IMR-90 (cell line): ENCODE measurements at regions not wholly inside any gene's neighbourhood (a gene's known extent, or its start where the extent isn't known, plus 50 kb on each side); places are given as distances from the start of the nearest gene placed in this dataset.

Experiments
- ATAC-seq: fragments of 200-7000 bp; cut with Tn5 transposase; 2 replicates; pipeline ENCODE4 v1.9.1; 2020; ENCODE audit warnings: low read depth, mild to moderate bottlenecking, moderate library complexity
- BruUV-seq: library from RNA; stranded (reverse); fragments of 400-500 nt; replicated peaks from 2 replicates; lab custom pipeline; 2021; lab: Mats Ljungman, UMichigan
- CTCF ChIA-PET: fragments of 300-600 bp; formaldehyde crosslinking; extraction: SDS; loops from one replicate; lab custom pipeline; 2021; ENCODE audit warnings: antibody characterized with exemption; lab: Yijun Ruan, JAX
- POLR2A ChIA-PET: fragments of 300-600 bp; sonication (Branson Sonifier 250); formaldehyde crosslinking; loops from one replicate; lab custom pipeline; 2022; ENCODE audit warnings: antibody characterized with exemption; ENCODE audit not compliant: unreplicated experiment; lab: Charles Lee
- DNase-seq: peaks from one replicate; pipeline ENCODE4 v3.0.0; 2013
- H2AFZ ChIP-seq: replicated peaks from 2 replicates; pipeline ENCODE3; 2013; ENCODE audit warnings: low read length, mild to moderate bottlenecking; ENCODE audit not compliant: poor library complexity
- H2AK5ac ChIP-seq: 2 replicates; pipeline ENCODE4 v1.6.1; 2013; ENCODE audit warnings: low read depth, low read length, inconsistent platforms
- H2AK9ac ChIP-seq: replicated peaks from 2 replicates; pipeline ENCODE3; 2013; ENCODE audit warnings: mild to moderate bottlenecking, low read depth, low read length, moderate library complexity; ENCODE audit not compliant: poor library complexity
- H2BK120ac ChIP-seq: 2 replicates; pipeline ENCODE4 v1.6.1; 2013; ENCODE audit warnings: low read depth, low read length, inconsistent platforms
- H2BK15ac ChIP-seq: 3 replicates; pipeline ENCODE4 v1.6.1; 2013; ENCODE audit warnings: low read depth, low read length, inconsistent platforms
- H2BK20ac ChIP-seq: 2 replicates; pipeline ENCODE4 v1.6.1; 2013; ENCODE audit warnings: low read depth, mild to moderate bottlenecking, inconsistent platforms, low read length, moderate library complexity
- H2BK5ac ChIP-seq: 2 replicates; pipeline ENCODE4 v1.6.1; 2013; ENCODE audit warnings: mild to moderate bottlenecking, low read depth, low read length, inconsistent platforms; ENCODE audit not compliant: poor library complexity, severe bottlenecking
- H3K14ac ChIP-seq: replicated peaks from 2 replicates; pipeline ENCODE4 v1.6.1; 2013; ENCODE audit warnings: low read depth, low read length, inconsistent platforms
- H3K18ac ChIP-seq: 2 replicates; pipeline ENCODE4 v1.6.1; 2013; ENCODE audit warnings: low read depth, low read length, control low read depth
- H3K23ac ChIP-seq: 2 replicates; pipeline ENCODE4 v1.6.1; 2013; ENCODE audit warnings: low read depth, low read length, inconsistent platforms
- H3K27ac ChIP-seq: 2 replicates; pipeline ENCODE4 v1.5.1; 2013; ENCODE audit warnings: mild to moderate bottlenecking, control low read depth, low read length; ENCODE audit not compliant: insufficient read depth
- H3K27me3 ChIP-seq: 2 replicates; pipeline ENCODE4 v1.6.1; 2013; ENCODE audit warnings: low read length; ENCODE audit not compliant: control insufficient read depth, insufficient read depth
- H3K36me3 ChIP-seq: 2 replicates; pipeline ENCODE4 v1.6.1; 2013; ENCODE audit warnings: low read length, mixed read lengths; ENCODE audit not compliant: control insufficient read depth, insufficient read depth
- H3K4ac ChIP-seq: 2 replicates; pipeline ENCODE4 v1.6.1; 2013; ENCODE audit warnings: low read depth, low read length, inconsistent platforms
- H3K4me1 ChIP-seq: 2 replicates; pipeline ENCODE4 v1.6.1; 2013; ENCODE audit warnings: low read length, mixed read lengths; ENCODE audit not compliant: control insufficient read depth, insufficient read depth
- H3K4me2 ChIP-seq: 2 replicates; pipeline ENCODE4 v1.6.1; 2013; ENCODE audit warnings: low read depth, mild to moderate bottlenecking, control low read depth, low read length, moderate library complexity
- H3K4me3 ChIP-seq: 2 replicates; pipeline ENCODE4 v1.5.1; 2013; ENCODE audit warnings: low read depth, mild to moderate bottlenecking, control low read depth, low read length, moderate library complexity; ENCODE audit not compliant: insufficient read depth
- H3K56ac ChIP-seq: 2 replicates; pipeline ENCODE4 v1.6.1; 2013; ENCODE audit warnings: low read length, inconsistent platforms; ENCODE audit not compliant: insufficient read depth; ENCODE audit errors: extremely low read depth
- H3K79me1 ChIP-seq, 2 experiments: 2 replicates each; pipeline ENCODE4 v1.6.1; 2013; ENCODE audit warnings: low read length in 2 of 2, inconsistent platforms in 1 of 2, low read depth in 1 of 2
- H3K9ac ChIP-seq: 2 replicates; pipeline ENCODE4 v1.6.1; 2013; ENCODE audit warnings: low read depth, low read length, control low read depth
- H3K9me1 ChIP-seq: 2 replicates; pipeline ENCODE4 v1.6.1; 2013; ENCODE audit warnings: low read length, inconsistent platforms; ENCODE audit not compliant: insufficient read depth
- H3K9me3 ChIP-seq: 2 replicates; pipeline ENCODE4 v1.6.1; 2013; ENCODE audit warnings: low read length; ENCODE audit not compliant: control insufficient read depth, insufficient read depth
- H4K20me1 ChIP-seq: 2 replicates; pipeline ENCODE4 v1.6.1; 2013; ENCODE audit warnings: low read length, inconsistent platforms; ENCODE audit not compliant: insufficient read depth
- H4K5ac ChIP-seq: 2 replicates; pipeline ENCODE4 v1.6.1; 2013; ENCODE audit warnings: mild to moderate bottlenecking, low read depth, low read length, control low read depth
- H4K8ac ChIP-seq, 2 experiments: 2 replicates each; pipeline ENCODE4 v1.6.1; 2013; ENCODE audit warnings: low read depth in 2 of 2, low read length in 2 of 2, control low read depth in 1 of 2, inconsistent platforms in 1 of 2
- H4K91ac ChIP-seq: 2 replicates; pipeline ENCODE4 v1.6.1; 2013; ENCODE audit warnings: low read depth, low read length, inconsistent platforms; ENCODE audit not compliant: insufficient read depth
- BHLHE40 ChIP-seq: fragments of 150-350 bp; IDR thresholded peaks from 2 replicates; pipeline ENCODE4 v1.6.1; 2016; ENCODE audit warnings: mild to moderate bottlenecking, low read depth, low read length
- CEBPB ChIP-seq: IDR thresholded peaks from 2 replicates; pipeline ENCODE4 v1.6.1; 2012; ENCODE audit warnings: low read depth, low read length, improper control_type of control experiment
- CHD1 ChIP-seq: IDR thresholded peaks from 2 replicates; pipeline ENCODE4 v1.6.1; 2012; ENCODE audit warnings: low read depth, low read length, improper control_type of control experiment
- FOS ChIP-seq: fragments of 150-350 bp; IDR thresholded peaks from 2 replicates; pipeline ENCODE4 v1.6.1; 2016; ENCODE audit warnings: low read depth, low read length
- MAFK ChIP-seq: IDR thresholded peaks from 2 replicates; pipeline ENCODE4 v1.6.1; 2012; ENCODE audit warnings: low read depth, low read length, improper control_type of control experiment
- MAZ ChIP-seq: IDR thresholded peaks from 2 replicates; pipeline ENCODE4 v1.6.1; 2012; ENCODE audit warnings: low read depth, mild to moderate bottlenecking, low read length, improper control_type of control experiment, moderate library complexity, borderline replicate concordance
- MXI1 ChIP-seq: IDR thresholded peaks from 2 replicates; pipeline ENCODE4 v1.6.1; 2012; ENCODE audit warnings: low read depth, mild to moderate bottlenecking, low read length, moderate library complexity, borderline replicate concordance
- NFE2L2 ChIP-seq: fragments of 150-350 bp; IDR thresholded peaks from 2 replicates; pipeline ENCODE4 v1.6.1; 2016; ENCODE audit warnings: low read depth, mild to moderate bottlenecking, low read length
- POLR2A ChIP-seq: IDR thresholded peaks from 2 replicates; pipeline ENCODE4 v1.6.1; 2012; ENCODE audit warnings: mild to moderate bottlenecking, low read depth, low read length
- RAD21 ChIP-seq: IDR thresholded peaks from 2 replicates; pipeline ENCODE4 v1.6.1; 2012; ENCODE audit warnings: low read length, improper control_type of control experiment
- RCOR1 ChIP-seq: IDR thresholded peaks from 2 replicates; pipeline ENCODE4 v1.6.1; 2012; ENCODE audit warnings: mild to moderate bottlenecking, low read length, improper control_type of control experiment; ENCODE audit not compliant: insufficient replicate concordance
- RFX5 ChIP-seq: IDR thresholded peaks from 2 replicates; pipeline ENCODE4 v1.8.0; 2012; ENCODE audit warnings: low read depth, mild to moderate bottlenecking, low read length, moderate library complexity
- SMC3 ChIP-seq: fragments of 150-350 bp; IDR thresholded peaks from 2 replicates; pipeline ENCODE4 v1.6.1; 2016; ENCODE audit warnings: low read depth, mild to moderate bottlenecking, antibody characterized with exemption, low read length, moderate library complexity
- WGBS, 2 experiments: methylation state at CpG; one replicate each; pipeline versions ENCODE4 v1.1.5 to v1.1.7; 2013; ENCODE audit warnings: missing lambda C conversion rate in 2 of 2; ENCODE audit not compliant: insufficient read length in 1 of 2; ENCODE audit errors: extremely low coverage in 2 of 2; 5-methylcytosine and 5-hydroxymethylcytosine counted together
- dilution Hi-C: fragments of 300-500 bp; cut with HindIII; formaldehyde crosslinking; loops from one replicate; pipeline ENCODE4 v1.14.3; 2018; ENCODE audit warnings: low sequenced_read_pairs; ENCODE audit not compliant: unreplicated experiment
- in situ Hi-C: fragments of 300-500 bp; cut with MboI; formaldehyde crosslinking; loops from 3 replicates; pipeline ENCODE4 v1.14.3; 2019; ENCODE audit warnings: low sequenced_read_pairs, inconsistent platforms, mixed read lengths
- intact Hi-C: fragments of 100-400 bp; cut with micrococcal nuclease; formaldehyde crosslinking; loops from 2 replicates; pipeline ENCODE4 v1.10.0; 2022
- TF ChIP-seq, protein P1 (sequence below): fragments of 150-350 bp; IDR thresholded peaks from 2 replicates; pipeline ENCODE4 v1.6.1; 2016; ENCODE audit warnings: low read depth, mild to moderate bottlenecking, low read length, moderate library complexity, borderline replicate concordance
- TF ChIP-seq, protein P2 (sequence below): fragments of 150-350 bp; IDR thresholded peaks from 2 replicates; pipeline ENCODE4 v1.6.1; 2017; ENCODE audit warnings: mild to moderate bottlenecking, antibody characterized with exemption, low read length, low read depth

DNA sequence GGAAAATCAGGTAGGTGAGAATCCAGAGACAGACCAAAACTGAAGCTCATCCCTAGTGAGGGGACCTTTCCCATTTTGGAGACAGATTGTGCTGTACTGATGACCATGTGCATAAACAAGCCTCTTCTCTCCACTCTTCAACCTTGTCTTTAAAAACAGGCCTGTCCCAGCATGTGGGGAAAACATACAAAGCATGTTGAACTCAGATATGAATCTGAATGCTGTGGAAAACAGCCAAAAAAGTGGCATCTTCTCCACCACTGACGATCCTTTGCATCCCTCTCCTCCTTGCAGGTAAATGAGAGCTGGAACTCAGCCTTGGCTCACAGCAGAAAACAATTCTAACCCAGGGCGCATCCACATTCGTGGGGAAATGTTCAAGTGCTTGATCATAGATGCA lies 123.7 kb upstream of the FOXQ1 start:
- no peaks in the 10 kb centered on the region; the same call in none of the 2 replicates for H3K27me3 ChIP-seq
- no peak overlapping the region for H2BK120ac ChIP-seq
- H4K8ac ChIP-seq, result no peak overlapping the region
- 0 out of 2 replicates have a peak, but pooled peaks cover 2% of the 10 kb centered on the region for H3K9me1 ChIP-seq
- H3K4me3 ChIP-seq, result no peak overlapping the region
- H3K18ac ChIP-seq, result no peak overlapping the region
- H3K27ac ChIP-seq, result no peak overlapping the region
- no peak overlapping the region for H2AFZ ChIP-seq
- no peak for DNase-seq
- H3K36me3 ChIP-seq, result no peaks in the 10 kb centered on the region
- H3K79me1 ChIP-seq, result no peaks in the 10 kb centered on the region
- BruUV-seq, result no TSS peak
- no peaks in the 10 kb centered on the region for H4K20me1 ChIP-seq
- CTCF ChIA-PET, result no interaction called here
- no peak overlapping the region for H4K5ac ChIP-seq
- no peak overlapping the region for H2AK5ac ChIP-seq
- H3K4me1 ChIP-seq, result peaks cover 4% of the 10 kb centered on the region
- intact Hi-C loops, result no loop called here
- H3K4me2 ChIP-seq, result no peak overlapping the region
- no peak overlapping the region for H2BK5ac ChIP-seq
- dilution Hi-C loops, result no loop called here
- no peak overlapping the region for H2BK20ac ChIP-seq
- no peak for ATAC-seq
- TF ChIP-seq FOS (no peak), POLR2A (no peak), BHLHE40 (no peak), NFE2L2 (no peak), CHD1 (no peak), MAFK (no peak), CEBPB (no peak), RFX5 (no peak), RCOR1 (no peak), MXI1 (no peak), MAZ (no peak), SMC3 (no peak), RAD21 (no peak)
- TF ChIP-seq, protein P1, sequence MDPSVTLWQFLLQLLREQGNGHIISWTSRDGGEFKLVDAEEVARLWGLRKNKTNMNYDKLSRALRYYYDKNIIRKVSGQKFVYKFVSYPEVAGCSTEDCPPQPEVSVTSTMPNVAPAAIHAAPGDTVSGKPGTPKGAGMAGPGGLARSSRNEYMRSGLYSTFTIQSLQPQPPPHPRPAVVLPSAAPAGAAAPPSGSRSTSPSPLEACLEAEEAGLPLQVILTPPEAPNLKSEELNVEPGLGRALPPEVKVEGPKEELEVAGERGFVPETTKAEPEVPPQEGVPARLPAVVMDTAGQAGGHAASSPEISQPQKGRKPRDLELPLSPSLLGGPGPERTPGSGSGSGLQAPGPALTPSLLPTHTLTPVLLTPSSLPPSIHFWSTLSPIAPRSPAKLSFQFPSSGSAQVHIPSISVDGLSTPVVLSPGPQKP, result no peak
- TF ChIP-seq, protein P2, sequence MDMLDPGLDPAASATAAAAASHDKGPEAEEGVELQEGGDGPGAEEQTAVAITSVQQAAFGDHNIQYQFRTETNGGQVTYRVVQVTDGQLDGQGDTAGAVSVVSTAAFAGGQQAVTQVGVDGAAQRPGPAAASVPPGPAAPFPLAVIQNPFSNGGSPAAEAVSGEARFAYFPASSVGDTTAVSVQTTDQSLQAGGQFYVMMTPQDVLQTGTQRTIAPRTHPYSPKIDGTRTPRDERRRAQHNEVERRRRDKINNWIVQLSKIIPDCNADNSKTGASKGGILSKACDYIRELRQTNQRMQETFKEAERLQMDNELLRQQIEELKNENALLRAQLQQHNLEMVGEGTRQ, result no peak
- no peak overlapping the region for H3K9ac ChIP-seq
- no peak overlapping the region for H3K23ac ChIP-seq
- 0 out of 3 replicates have a peak overlapping the region, but pooled peaks have one; percentile 19 for H2BK15ac ChIP-seq
- H3K56ac ChIP-seq, result no peak overlapping the region
- in situ Hi-C loops, result no loop called here
- H3K9me3 ChIP-seq, result no peaks in the 10 kb centered on the region
- POLR2A ChIA-PET, result no interaction called here
- no peak overlapping the region for H3K14ac ChIP-seq
- no CpG with 5 or more reads among the region's 3 CpGs for WGBS, 2 experiments
- H3K4ac ChIP-seq, result no peak overlapping the region; the same call in none of the 2 replicates
- H2AK9ac ChIP-seq, result no peak overlapping the region
- no peak overlapping the region for H4K91ac ChIP-seq
